H9 (cell line): ENCODE measurements at regions not wholly inside any gene's neighbourhood (a gene's known extent, or its start where the extent isn't known, plus 50 kb on each side); places are given as distances from the start of the nearest gene placed in this dataset.

ENCODE experiments used
- DNase-seq: peaks from one replicate; pipeline ENCODE4 v3.0.0-alpha.2; 2017
- H2AFZ ChIP-seq: one replicate; pipeline ENCODE4 v1.6.1; 2013; ENCODE audit warnings: mild to moderate bottlenecking, low read length, control low read depth, moderate library complexity
- H2AK5ac ChIP-seq: 2 replicates; pipeline ENCODE4 v1.6.1; 2013; ENCODE audit warnings: low read length, control low read depth, mixed read lengths; ENCODE audit not compliant: insufficient read length
- H2BK120ac ChIP-seq: one replicate; pipeline ENCODE4 v1.6.1; 2013; ENCODE audit warnings: low read depth, mild to moderate bottlenecking, low read length, control low read depth, inconsistent platforms; ENCODE audit not compliant: poor library complexity, severe bottlenecking
- H2BK12ac ChIP-seq: 2 replicates; pipeline ENCODE4 v1.6.1; 2013; ENCODE audit warnings: low read length, control low read depth, mixed read lengths, low read depth; ENCODE audit not compliant: insufficient read length
- H2BK15ac ChIP-seq: 2 replicates; pipeline ENCODE4 v1.6.1; 2013; ENCODE audit warnings: low read depth, low read length, control low read depth
- H2BK20ac ChIP-seq: one replicate; pipeline ENCODE4 v1.6.1; 2013; ENCODE audit warnings: low read depth, mild to moderate bottlenecking, low read length, control low read depth, inconsistent platforms; ENCODE audit not compliant: poor library complexity, severe bottlenecking
- H2BK5ac ChIP-seq: 2 replicates; pipeline ENCODE4 v1.6.1; 2013; ENCODE audit warnings: low read length, control low read depth, mixed read lengths; ENCODE audit not compliant: insufficient read length
- H3K14ac ChIP-seq: 2 replicates; pipeline ENCODE4 v1.6.1; 2013; ENCODE audit warnings: low read length, control low read depth; ENCODE audit not compliant: insufficient read depth
- H3K18ac ChIP-seq: 2 replicates; pipeline ENCODE4 v1.6.1; 2013; ENCODE audit warnings: low read depth, mild to moderate bottlenecking, mixed read lengths, low read length, control low read depth; ENCODE audit not compliant: insufficient read length
- H3K23ac ChIP-seq: 2 replicates; pipeline ENCODE4 v1.6.1; 2013; ENCODE audit warnings: low read length, control low read depth, mixed read lengths, low read depth; ENCODE audit not compliant: insufficient read length
- H3K23me2 ChIP-seq: 2 replicates; pipeline ENCODE4 v1.6.1; 2013; ENCODE audit warnings: low read depth, mild to moderate bottlenecking, mixed read lengths, low read length, control low read depth; ENCODE audit not compliant: insufficient read length, poor library complexity, severe bottlenecking
- H3K27ac ChIP-seq: 2 replicates; pipeline ENCODE4 v1.5.1; 2013; ENCODE audit warnings: low read length, control low read depth, mixed read lengths, low read depth; ENCODE audit not compliant: insufficient read length
- H3K27me3 ChIP-seq: 2 replicates; pipeline ENCODE4 v1.6.1; 2013; ENCODE audit warnings: low read length, control low read depth, inconsistent platforms; ENCODE audit not compliant: insufficient read depth
- H3K4ac ChIP-seq: 2 replicates; pipeline ENCODE4 v1.6.1; 2013; ENCODE audit warnings: low read depth, mild to moderate bottlenecking, control low read depth, inconsistent platforms, low read length, moderate library complexity
- H3K4me1 ChIP-seq: 2 replicates; pipeline ENCODE4 v1.6.1; 2013; ENCODE audit warnings: low read length, control low read depth, inconsistent platforms; ENCODE audit not compliant: insufficient read depth
- H3K4me2 ChIP-seq: 2 replicates; pipeline ENCODE4 v1.6.1; 2013; ENCODE audit warnings: low read length, control low read depth, mixed read lengths; ENCODE audit not compliant: insufficient read length, insufficient read depth
- H3K56ac ChIP-seq: 2 replicates; pipeline ENCODE4 v1.6.1; 2013; ENCODE audit warnings: low read depth, mild to moderate bottlenecking, mixed read lengths, low read length, control low read depth; ENCODE audit not compliant: insufficient read length
- H3K79me1 ChIP-seq: 2 replicates; pipeline ENCODE4 v1.6.1; 2013; ENCODE audit warnings: low read depth, mild to moderate bottlenecking, moderate library complexity, low read length, control low read depth, inconsistent platforms; ENCODE audit not compliant: insufficient read depth, poor library complexity, severe bottlenecking
- H3K79me2 ChIP-seq: 2 replicates; pipeline ENCODE4 v1.6.1; 2013; ENCODE audit warnings: low read length, control low read depth, inconsistent platforms; ENCODE audit not compliant: insufficient read depth
- H3K9ac ChIP-seq: 2 replicates; pipeline ENCODE4 v1.6.1; 2013; ENCODE audit warnings: low read length, control low read depth, mixed read lengths; ENCODE audit not compliant: insufficient read length; ENCODE audit errors: extremely low read depth
- H3K9me3 ChIP-seq: one replicate; pipeline ENCODE4 v1.6.1; 2013; ENCODE audit warnings: low read depth, low read length, inconsistent platforms; ENCODE audit not compliant: control insufficient read depth
- H3T11ph ChIP-seq: one replicate; pipeline ENCODE4 v1.6.1; 2013; ENCODE audit warnings: mild to moderate bottlenecking, low read length, control low read depth, inconsistent platforms
- H4K20me1 ChIP-seq: one replicate; pipeline ENCODE4 v1.6.1; 2013; ENCODE audit not compliant: control insufficient read depth, insufficient read length, insufficient read depth
- H4K5ac ChIP-seq: 2 replicates; pipeline ENCODE4 v1.6.1; 2013; ENCODE audit warnings: low read depth, mild to moderate bottlenecking, mixed read lengths, low read length, control low read depth; ENCODE audit not compliant: insufficient read length
- H4K8ac ChIP-seq: replicated peaks from 2 replicates; pipeline ENCODE4 v1.6.1; 2013; ENCODE audit warnings: low read length, control low read depth, mixed read lengths, low read depth; ENCODE audit not compliant: insufficient read length
- H4K91ac ChIP-seq: 2 replicates; pipeline ENCODE4 v1.6.1; 2013; ENCODE audit warnings: low read depth, mild to moderate bottlenecking, moderate library complexity, mixed read lengths, low read length, control low read depth; ENCODE audit not compliant: insufficient read length
- H3K27ac Mint-ChIP-seq, 3 experiments: 2 replicates in 2 of 3; 3 replicates in 1 of 3; pipeline ENCODE4 v1.8.0; 2020 to 2021; ENCODE audit warnings: mixed read lengths in 3 of 3, mild to moderate bottlenecking in 1 of 3, moderate library complexity in 1 of 3
- H3K27me3 Mint-ChIP-seq: 2 replicates; pipeline ENCODE4 v1.8.0; 2021; ENCODE audit warnings: low read depth, mild to moderate bottlenecking, moderate library complexity, mixed read lengths
- H3K36me3 Mint-ChIP-seq, 3 experiments: 2 replicates in 2 of 3; 3 replicates in 1 of 3; pipeline ENCODE4 v1.8.0; 2020 to 2021; ENCODE audit warnings: low read depth in 3 of 3, mixed read lengths in 3 of 3; ENCODE audit not compliant: insufficient read depth in 1 of 3
- H3K4me1 Mint-ChIP-seq, 2 experiments: 2 replicates each; pipeline ENCODE4 v1.8.0; 2020; ENCODE audit warnings: mixed read lengths in 2 of 2
- H3K4me3 Mint-ChIP-seq, 2 experiments: 2 replicates in 1 of 2; 3 replicates in 1 of 2; pipeline ENCODE4 v1.8.0; 2020 to 2021; ENCODE audit warnings: mild to moderate bottlenecking in 2 of 2, mixed read lengths in 2 of 2, moderate library complexity in 1 of 2
- H3K9me3 Mint-ChIP-seq, 2 experiments: 2 replicates in 1 of 2; 3 replicates in 1 of 2; pipeline ENCODE4 v1.8.0; 2020; ENCODE audit warnings: mild to moderate bottlenecking in 2 of 2, mixed read lengths in 2 of 2, moderate library complexity in 1 of 2
- CTCF ChIP-seq: fragments of 200-600 bp; sonication (generic); conservative IDR thresholded peaks from 3 replicates; pipeline ENCODE4 v1.8.0; 2021; ENCODE audit warnings: antibody characterized with exemption, mild to moderate bottlenecking
- WGBS: extraction: QIAGEN DNeasy Blood & Tissue Kit; methylation state at CpG from one replicate; pipeline ENCODE4 v1.1.7; 2013; ENCODE audit warnings: missing lambda C conversion rate, low lambda C conversion rate, mixed read lengths; ENCODE audit not compliant: insufficient read length; ENCODE audit errors: extremely low coverage; 5-methylcytosine and 5-hydroxymethylcytosine counted together

GRCh38 chr5:136423944-136424606 lies 58.7 kb upstream of the TRPC7 start:
- H4K8ac ChIP-seq = no peak overlapping the region
- H3K79me2 ChIP-seq = no peaks in the 10 kb centered on the region
- H3K23ac ChIP-seq = no peak overlapping the region
- no peak overlapping the region for H3T11ph ChIP-seq
- DNase-seq = no peak
- H3K9me3 Mint-ChIP-seq = no peaks in the 10 kb centered on the region
- H2BK20ac ChIP-seq = no peak overlapping the region
- no peak overlapping the region for H3K14ac ChIP-seq
- H3K36me3 Mint-ChIP-seq = no peaks in the 10 kb centered on the region; a peak in 1 of 7 replicates
- H2AFZ ChIP-seq = no peak overlapping the region
- no peaks in the 10 kb centered on the region for H3K23me2 ChIP-seq
- no peak overlapping the region for H3K27ac ChIP-seq
- H2BK120ac ChIP-seq = no peak overlapping the region
- no peak overlapping the region for H4K5ac ChIP-seq
- peaks cover 5% of the 10 kb centered on the region for H3K27me3 Mint-ChIP-seq
- no peak overlapping the region for H2BK15ac ChIP-seq
- TF ChIP-seq CTCF = no peak
- H3K27me3 ChIP-seq = no peaks in the 10 kb centered on the region
- no peak overlapping the region; a peak in 1 of 7 replicates for H3K27ac Mint-ChIP-seq
- no peak overlapping the region for H2BK12ac ChIP-seq
- H3K9ac ChIP-seq = no peak overlapping the region
- peaks cover 4% of the 10 kb centered on the region; the same call in 1 of the 2 replicates for H3K4me1 ChIP-seq
- no peaks in the 10 kb centered on the region for H4K20me1 ChIP-seq
- H3K4ac ChIP-seq = no peak overlapping the region
- no peak overlapping the region for H3K18ac ChIP-seq
- H3K56ac ChIP-seq = no peak overlapping the region
- no peak overlapping the region for H4K91ac ChIP-seq
- no peaks in the 10 kb centered on the region for H3K79me1 ChIP-seq
- H2AK5ac ChIP-seq = no peak overlapping the region
- no CpG with 5 or more reads among the region's 2 CpGs for WGBS
- no peak overlapping the region for H3K4me2 ChIP-seq
- H3K4me1 Mint-ChIP-seq = peaks cover 11 to 28% of the 10 kb centered on the region in 2 experiments
- no peak overlapping the region for H2BK5ac ChIP-seq
- H3K4me3 Mint-ChIP-seq = no peak overlapping the region
- H3K9me3 ChIP-seq = no peaks in the 10 kb centered on the region
